Inferior parietal cortex (tissue), 1 donor: ENCODE measurements at regions not wholly inside any gene's neighbourhood (a gene's known extent, or its start where the extent isn't known, plus 50 kb on each side); places are given as distances from the start of the nearest gene placed in this dataset.
"Not testable (repeated sequence)": the region's sequence is repeated elsewhere in the genome, so short reads cannot be mapped to it uniquely, and the experiment has no call there.

ENCODE experiments used
- DNase-seq: peaks from one replicate; pipeline ENCODE4 v3.0.0-alpha.2; 2016; ENCODE audit errors: extremely low spot score

DNA sequence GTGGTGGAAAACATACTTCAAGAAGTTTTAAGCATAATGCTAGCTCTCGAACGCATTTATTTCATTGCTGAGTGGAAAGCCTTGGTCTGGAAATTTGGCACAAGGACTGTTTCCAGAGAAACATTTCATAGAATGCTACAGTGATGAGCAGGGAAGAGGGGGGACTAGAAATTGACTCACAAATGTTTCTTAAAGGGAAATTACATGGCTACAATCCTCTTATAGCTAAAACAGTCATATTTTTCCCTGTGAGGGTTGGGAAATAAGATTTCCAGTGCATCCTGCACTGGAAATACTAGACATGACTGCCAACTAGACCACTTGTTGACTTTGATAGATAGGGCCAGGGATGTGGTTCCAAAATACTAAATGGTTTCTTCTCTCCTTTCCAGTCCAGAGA is 197.3 kb upstream of the RGS6 start:
- DNase-seq, result no peak

GRCh38 chr14:71737760-71738159 is 194.5 kb upstream of the RGS6 start:
- DNase-seq, result no peak

DNA sequence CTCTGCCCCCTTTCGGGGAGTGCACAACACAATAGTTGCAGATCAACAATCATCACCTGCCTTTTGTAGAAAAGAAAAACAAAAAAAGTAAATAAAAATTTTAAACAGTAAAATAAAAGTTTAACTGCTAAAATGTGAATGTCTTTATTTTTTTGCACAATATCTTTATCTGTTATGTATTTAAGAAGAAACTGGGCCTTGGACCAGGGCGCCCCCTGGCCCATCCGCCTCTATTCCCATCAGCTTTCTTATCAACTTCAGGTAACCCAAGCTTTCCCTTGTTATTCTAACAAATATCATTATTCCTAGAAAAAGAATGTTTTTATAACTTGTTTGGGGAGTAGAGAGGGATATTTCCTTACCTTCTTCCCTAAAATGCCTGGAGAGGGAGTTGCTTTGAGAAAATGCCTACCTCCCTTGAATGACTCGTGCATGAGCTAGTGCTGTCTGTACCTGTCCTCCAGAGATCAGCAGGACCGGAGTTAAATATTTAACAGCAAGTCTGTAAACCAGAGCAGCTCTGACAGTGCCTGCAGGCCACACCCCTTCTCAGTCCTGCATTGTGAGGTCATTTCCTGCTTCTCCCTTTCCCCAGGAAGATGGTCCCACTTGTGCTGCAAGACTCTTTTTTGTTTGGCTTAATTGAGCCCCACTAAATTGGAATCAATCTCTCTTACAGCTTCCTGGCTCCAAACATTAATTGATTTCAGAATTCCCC is 192.8 kb upstream of the RGS6 start:
- DNase-seq, result no peak

DNA sequence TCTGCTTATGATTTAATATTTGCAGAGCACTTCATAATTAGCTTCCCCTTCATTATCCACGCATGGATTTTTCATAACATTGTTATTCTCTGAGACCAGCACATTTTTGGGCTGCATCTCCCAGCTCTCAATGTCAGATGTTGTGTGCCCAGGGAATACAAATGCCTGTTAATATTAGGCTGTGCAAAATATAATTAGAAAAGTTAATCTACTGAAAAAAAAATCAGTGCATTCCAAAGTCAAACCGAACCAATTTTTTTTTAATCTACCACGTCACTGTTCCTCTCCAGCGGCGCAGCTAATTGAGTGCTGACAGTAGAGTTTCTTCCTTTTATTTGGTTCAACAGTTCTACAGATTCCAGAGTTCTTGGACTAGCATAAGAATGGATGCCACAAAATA is 191.0 kb upstream of the RGS6 start:
- DNase-seq, result no peak

GRCh38 chr14:71742485-71742884 is 189.7 kb upstream of the RGS6 start:
- no peak for DNase-seq

GRCh38 chr14:71745072-71745471 is 187.2 kb upstream of the RGS6 start:
- DNase-seq, result no peak

- DNase-seq, result no peak
Measured at GRCh38 chr14:71748196-71748595, 184.0 kb upstream of the RGS6 start.

- DNase-seq, result no peak
Measured at GRCh38 chr14:71749613-71750238, 182.5 kb upstream of the RGS6 start.

GRCh38 chr14:71751264-71751663 is 181.0 kb upstream of the RGS6 start:
- DNase-seq, result no peak

DNA sequence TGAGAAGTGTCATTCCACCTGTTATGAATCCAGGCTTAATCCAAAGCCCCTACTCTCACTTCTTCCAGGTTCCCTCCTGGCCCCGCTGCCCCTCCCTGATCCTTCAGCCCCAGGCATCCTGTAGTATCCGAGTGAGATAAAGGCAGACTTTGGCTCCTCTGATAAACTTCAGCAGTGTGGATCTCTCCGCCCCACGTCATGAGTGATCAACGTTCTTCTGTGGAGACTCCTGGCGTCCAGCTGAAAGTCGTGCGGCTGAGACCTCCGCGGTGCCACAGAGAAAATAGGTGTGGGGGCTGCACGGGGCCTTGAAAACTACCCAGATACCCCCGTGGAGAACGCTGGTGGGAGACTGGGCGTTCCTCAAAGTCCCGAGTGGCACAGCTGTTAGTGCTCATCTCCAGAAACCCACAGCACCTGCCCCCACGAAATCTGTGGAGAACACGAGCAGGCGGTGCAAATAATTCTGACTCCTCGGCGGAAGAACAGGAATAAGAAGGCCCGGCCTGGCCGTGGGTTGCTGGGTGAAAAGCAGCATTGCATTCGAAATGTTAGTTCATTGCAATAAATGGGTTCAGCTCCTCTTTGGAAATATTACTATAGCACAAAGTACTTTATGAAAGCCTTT is 180.0 kb upstream of the RGS6 start:
- no peak for DNase-seq

DNA sequence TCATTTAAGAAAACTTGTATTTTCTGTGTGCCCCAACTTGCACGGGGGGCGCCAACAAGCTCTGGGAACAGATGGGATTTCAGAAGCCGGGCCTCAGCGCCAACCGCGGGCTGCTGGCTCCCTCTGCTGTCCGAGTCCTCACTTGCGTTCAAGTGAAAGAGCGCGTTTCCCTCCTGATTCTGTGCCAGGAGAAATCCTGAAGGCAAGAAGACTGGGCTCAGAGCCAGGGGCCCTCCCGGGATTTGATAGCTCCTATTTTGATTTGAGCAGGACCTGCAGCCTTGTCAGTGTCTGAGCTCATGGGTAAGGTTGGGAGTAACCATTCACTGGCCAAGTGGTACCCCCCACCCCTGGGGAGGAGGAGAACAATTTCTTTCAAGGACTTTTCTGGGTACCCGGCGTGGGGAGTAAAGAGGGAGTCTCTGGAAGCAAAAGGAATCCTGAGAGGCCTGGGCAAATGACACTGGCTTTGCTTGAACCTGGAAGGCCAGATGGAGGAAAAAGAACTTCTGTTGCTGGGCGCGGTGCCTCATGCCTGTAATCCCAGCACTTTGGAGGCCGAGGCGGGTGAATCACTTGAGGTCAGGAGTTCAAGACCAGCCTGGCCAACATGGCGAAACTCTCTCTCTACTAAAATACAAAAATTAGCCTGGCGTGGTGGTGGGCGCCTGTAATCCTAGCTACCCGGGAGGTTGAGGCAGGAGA is 179.0 kb upstream of the RGS6 start:
- peak; percentile 84 for DNase-seq

DNA sequence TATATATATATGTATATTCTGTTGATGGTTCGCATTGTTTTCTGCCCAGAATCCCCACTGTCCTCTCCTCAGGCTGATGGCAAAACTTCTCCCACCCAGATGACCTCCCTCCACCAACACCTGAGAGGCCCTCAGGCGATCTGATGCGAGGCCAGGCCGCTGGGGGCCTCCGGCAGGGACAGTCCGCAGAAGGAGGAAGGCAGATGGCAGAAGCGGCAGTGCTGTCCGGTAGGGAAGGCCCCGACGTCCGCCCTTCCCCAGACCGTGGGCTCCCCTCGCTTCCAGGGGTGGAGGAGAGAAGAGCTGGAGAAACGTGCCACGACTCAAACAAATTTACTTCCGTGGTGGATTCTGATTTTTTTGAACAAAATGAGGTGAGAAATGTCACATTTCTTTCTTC is 178.3 kb upstream of the RGS6 start:
- no peak for DNase-seq

DNA sequence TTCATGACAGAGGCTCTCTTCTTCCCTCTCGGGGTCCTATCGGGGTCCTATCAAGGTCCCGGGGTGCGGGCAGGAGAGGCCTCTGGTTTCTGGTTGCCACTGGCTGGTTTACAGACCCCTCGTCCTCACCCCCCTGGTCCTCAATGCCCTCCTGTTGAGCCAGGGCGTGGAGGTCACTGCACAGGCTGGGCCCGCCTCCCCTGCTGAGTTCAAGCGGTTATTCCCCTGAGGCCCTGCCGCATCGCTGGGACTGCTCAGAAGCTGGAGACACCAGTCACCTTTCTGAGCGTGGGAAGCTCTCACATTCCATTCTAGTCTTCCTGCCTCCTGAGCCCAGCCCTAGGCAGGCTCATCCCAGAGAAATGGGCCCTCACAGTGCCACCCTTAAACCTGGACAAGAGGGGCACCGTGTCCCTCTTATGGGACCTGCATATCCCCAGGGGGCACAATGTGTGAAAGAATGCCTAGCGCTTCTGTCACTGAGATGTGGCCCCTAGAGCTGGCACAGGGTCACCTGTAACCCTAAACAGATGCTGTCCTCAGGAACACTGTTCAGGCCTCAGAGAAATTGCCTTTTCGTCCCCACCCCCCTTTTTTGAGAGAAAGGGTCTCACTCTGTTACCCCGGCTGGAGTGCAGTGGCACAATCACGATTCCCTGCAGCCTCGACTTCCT is 177.7 kb upstream of the RGS6 start:
- no peak for DNase-seq

DNA sequence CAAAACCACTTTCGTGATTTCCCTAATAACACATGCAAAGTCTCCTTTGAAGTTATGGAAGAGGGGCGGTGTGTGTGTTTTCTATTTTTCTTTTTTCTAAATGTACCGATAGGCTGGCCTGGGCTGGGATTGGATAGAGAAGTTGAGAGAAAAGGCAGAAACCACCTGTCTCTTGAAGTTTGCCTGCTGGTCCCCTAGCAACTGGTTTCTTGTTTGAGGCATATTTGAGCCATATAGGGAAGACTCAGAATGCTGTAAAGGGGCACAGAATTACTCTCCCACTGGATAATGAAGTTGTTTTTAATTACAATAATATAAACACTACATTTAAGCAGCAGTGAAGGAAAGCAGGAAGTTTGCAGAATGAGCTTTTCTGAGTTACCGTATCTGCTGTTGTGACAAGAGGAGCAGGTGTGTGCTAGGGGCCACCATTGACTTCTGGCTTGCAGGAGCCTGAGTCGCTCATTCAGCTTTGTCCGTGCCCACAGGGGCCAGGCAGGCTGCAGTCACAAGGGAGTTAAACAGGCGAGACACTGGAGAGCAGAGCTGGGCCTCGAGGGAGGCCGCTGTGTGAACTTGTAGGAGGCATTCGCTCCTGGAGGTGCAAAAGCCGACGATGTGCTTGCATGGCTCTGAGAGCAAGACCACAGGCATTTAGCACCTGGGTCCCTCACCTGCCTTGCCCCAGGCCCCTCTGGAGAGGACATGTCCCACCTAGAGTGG is 173.8 kb upstream of the RGS6 start:
- no peak for DNase-seq

- DNase-seq, result no peak
Measured at GRCh38 chr14:71762575-71762974, 169.7 kb upstream of the RGS6 start.

- DNase-seq, result no peak
Measured at GRCh38 chr14:71764701-71765382, 167.4 kb upstream of the RGS6 start.

DNA sequence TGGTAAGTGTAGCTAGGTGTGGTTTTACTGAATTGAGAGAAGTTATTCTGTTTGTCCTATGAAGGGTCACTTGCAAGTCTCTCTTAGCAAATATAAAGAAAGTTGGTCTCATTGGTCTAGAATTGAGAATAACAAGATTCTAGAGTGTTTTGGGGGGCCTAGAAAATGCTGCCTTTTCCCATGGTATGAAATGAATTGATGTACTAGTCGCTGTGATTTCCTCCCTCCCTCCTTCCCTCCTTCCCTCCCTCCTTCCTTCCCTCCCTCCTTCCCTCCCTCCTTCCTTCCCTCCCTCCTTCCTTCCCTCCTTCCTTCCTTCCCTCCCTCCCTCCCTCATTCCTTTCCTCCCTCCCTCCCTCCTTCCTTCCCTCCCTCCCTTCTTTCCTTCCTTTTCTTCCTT is 166.7 kb upstream of the RGS6 start:
- DNase-seq, result no peak

- no peak for DNase-seq
Measured at GRCh38 chr14:71770431-71770830, 161.8 kb upstream of the RGS6 start.

DNA sequence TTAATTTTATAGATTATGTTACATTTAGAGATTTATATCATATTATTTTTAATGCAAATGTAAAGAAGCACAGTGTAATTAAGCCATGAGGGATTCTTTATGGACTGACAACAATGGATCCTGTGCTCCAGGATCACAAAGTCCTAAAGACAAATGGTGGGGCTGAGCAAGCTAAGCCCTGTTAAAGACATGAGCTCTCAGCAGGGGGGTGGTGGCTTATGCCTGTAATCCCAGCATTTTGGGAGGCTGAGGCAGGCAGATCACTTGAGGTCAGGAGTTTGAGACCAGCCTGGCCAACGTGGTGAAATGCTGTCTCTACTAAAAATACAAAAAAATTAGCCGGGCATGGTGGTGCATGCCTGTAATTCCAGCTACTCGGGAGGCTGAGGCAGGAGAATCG is 160.8 kb upstream of the RGS6 start:
- not testable (repeated sequence) for DNase-seq

GRCh38 chr14:71771996-71772395 is 160.2 kb upstream of the RGS6 start:
- not testable (repeated sequence) for DNase-seq
